ENCODE measurements at regions not wholly inside any gene's neighbourhood (a gene's known extent, or its start where the extent isn't known, plus 50 kb on each side); places are given as distances from the start of the nearest gene placed in this dataset.
A peak's percentile ranks its signal among the peaks of the same experiment; 100 is the strongest.

- DNase-seq (ENCODE audit: extremely low read depth in 1 of 4, low spot score in 3 of 4) (peak; percentile 94 to 95 (median 95)), FAIRE-seq (peak; percentile 96), ATAC-seq (peak; percentile 92)
- no TSS peak for BruUV-seq (replicated peaks)
- ChIA-PET POLR2A (interaction anchor here (0.5 to 1.7 kb wide), 6 partner anchors 10 to 40 kb away, joined by 3 to 5 read pairs (median 4); no protein-coding TSS in a partner anchor), CTCF (ENCODE audit: low intra/inter-chr PET ratio) (no interaction called here)
- Histone ChIP-seq H3K9ac (ENCODE audit: insufficient read depth in 1 of 2, low read depth in 2 of 2, low read length in 2 of 2) (peak overlapping the region; percentile 57 to 94; a peak in 3 of 4 replicates), H3K9me1 (ENCODE audit: control insufficient read depth, insufficient read depth, low read length) (no peaks in the 10 kb centered on the region), H3K4me1 (replicated peaks in 1 of 2; ENCODE audit: control insufficient read depth in 2 of 2, insufficient read depth in 2 of 2, low read length in 2 of 2) (peaks cover 17 to 71% of the 10 kb centered on the region in 2 experiments), H3K36me3 (ENCODE audit: control insufficient read depth, insufficient read depth, low read length) (no peaks in the 10 kb centered on the region; the same call in 2 of the 3 replicates), H3K27me3 (ENCODE audit: control insufficient read depth in 2 of 2, insufficient read depth in 2 of 2, low read length in 2 of 2) (no peaks in the 10 kb centered on the region), H3K27ac (ENCODE audit: extremely low read depth, low read depth, low read length) (peak overlapping the region; percentile 91), H4K20me1 (replicated peaks; ENCODE audit: control insufficient read depth, insufficient read depth, low read length) (no peaks in the 10 kb centered on the region), H3K9me3 (replicated peaks; ENCODE audit: control insufficient read depth, insufficient read depth, low read depth, low read length) (no peaks in the 10 kb centered on the region), H3K79me2 (ENCODE audit: control insufficient read depth, insufficient read depth, low read length) (no peaks in the 10 kb centered on the region), H3K4me2 (ENCODE audit: insufficient read depth, low read length) (peak overlapping the region; percentile 86), H3K4me3 (peak overlapping the region; percentile 43), H2AFZ (ENCODE audit: low read depth, low read length) (peak overlapping the region; percentile 89)
- WGBS (ENCODE audit: insufficient coverage, low coverage, missing lambda C conversion rate), result 2% methylated on average over 50 of the region's 54 CpGs
- in situ Hi-C loops (cut with MboI), result no loop called here
- intact Hi-C loops (cut with micrococcal nuclease), result loop anchor here (2.0 to 10.0 kb wide), 2 partner anchors 73 to 1863 kb away; no protein-coding TSS in a partner anchor
- TF ChIP-seq PHB (CRISPR knock-in tag; IDR thresholded peaks at IDR 0.05) (no peak), FOXK2 (conservative IDR thresholded peaks at IDR 0.05 in 1 of 2, IDR thresholded peaks at IDR 0.05 in 1 of 2; ENCODE audit: low read depth in 2 of 2) (peak; percentile 62 to 72; a peak in 3 of 4 replicates), FOS (IDR thresholded peaks at IDR 0.05; ENCODE audit: extremely low read depth, insufficient read length) (peak; percentile 70), HDAC8 (tag; IDR thresholded peaks at IDR 0.05) (no peak), STAG1 (CRISPR knock-in tag; IDR thresholded peaks at IDR 0.05; ENCODE audit: borderline replicate concordance) (no peak), ZNF165 (CRISPR knock-in tag; IDR thresholded peaks at IDR 0.05; ENCODE audit: borderline replicate concordance) (no peak), PTTG1 (tag; IDR thresholded peaks at IDR 0.05; ENCODE audit: low read depth) (no peak), CBFA2T2 (conservative IDR thresholded peaks at IDR 0.05) (peak; percentile 97), SMARCB1 (IDR thresholded peaks at IDR 0.05; ENCODE audit: insufficient read length, low read depth) (no peak), ZNF431 (CRISPR knock-in tag; IDR thresholded peaks at IDR 0.05) (peak; percentile 61; the same call in 1 of the 2 replicates), ZNF583 (CRISPR knock-in tag; IDR thresholded peaks at IDR 0.05) (peak; percentile 47; the same call in 1 of the 2 replicates), TFE3 (CRISPR knock-in tag; IDR thresholded peaks at IDR 0.05) (no peak), PCBP2 (IDR thresholded peaks at IDR 0.05; ENCODE audit: low read depth, low read length, poor library complexity, severe bottlenecking) (no peak), HSF4 (CRISPR knock-in tag; IDR thresholded peaks at IDR 0.05; ENCODE audit: borderline replicate concordance) (no peak), RBM14 (IDR thresholded peaks at IDR 0.05; ENCODE audit: borderline replicate concordance, insufficient read depth, low read depth, low read length) (no peak), ZNF780A (CRISPR knock-in tag; IDR thresholded peaks at IDR 0.05) (no peak)
- TF ChIP-seq, protein P1, sequence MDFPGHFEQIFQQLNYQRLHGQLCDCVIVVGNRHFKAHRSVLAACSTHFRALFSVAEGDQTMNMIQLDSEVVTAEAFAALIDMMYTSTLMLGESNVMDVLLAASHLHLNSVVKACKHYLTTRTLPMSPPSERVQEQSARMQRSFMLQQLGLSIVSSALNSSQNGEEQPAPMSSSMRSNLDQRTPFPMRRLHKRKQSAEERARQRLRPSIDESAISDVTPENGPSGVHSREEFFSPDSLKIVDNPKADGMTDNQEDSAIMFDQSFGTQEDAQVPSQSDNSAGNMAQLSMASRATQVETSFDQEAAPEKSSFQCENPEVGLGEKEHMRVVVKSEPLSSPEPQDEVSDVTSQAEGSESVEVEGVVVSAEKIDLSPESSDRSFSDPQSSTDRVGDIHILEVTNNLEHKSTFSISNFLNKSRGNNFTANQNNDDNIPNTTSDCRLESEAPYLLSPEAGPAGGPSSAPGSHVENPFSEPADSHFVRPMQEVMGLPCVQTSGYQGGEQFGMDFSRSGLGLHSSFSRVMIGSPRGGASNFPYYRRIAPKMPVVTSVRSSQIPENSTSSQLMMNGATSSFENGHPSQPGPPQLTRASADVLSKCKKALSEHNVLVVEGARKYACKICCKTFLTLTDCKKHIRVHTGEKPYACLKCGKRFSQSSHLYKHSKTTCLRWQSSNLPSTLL (IDR thresholded peaks at IDR 0.05), result no peak
- TF ChIP-seq, protein P2, sequence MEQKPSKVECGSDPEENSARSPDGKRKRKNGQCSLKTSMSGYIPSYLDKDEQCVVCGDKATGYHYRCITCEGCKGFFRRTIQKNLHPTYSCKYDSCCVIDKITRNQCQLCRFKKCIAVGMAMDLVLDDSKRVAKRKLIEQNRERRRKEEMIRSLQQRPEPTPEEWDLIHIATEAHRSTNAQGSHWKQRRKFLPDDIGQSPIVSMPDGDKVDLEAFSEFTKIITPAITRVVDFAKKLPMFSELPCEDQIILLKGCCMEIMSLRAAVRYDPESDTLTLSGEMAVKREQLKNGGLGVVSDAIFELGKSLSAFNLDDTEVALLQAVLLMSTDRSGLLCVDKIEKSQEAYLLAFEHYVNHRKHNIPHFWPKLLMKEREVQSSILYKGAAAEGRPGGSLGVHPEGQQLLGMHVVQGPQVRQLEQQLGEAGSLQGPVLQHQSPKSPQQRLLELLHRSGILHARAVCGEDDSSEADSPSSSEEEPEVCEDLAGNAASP (IDR thresholded peaks at IDR 0.05), result no peak
Measured at GRCh38 chr5:124651663-124652513, 94.6 kb downstream of the ZNF608 start.

Data from K562 (cell line).